SK-N-SH treated with all-trans-retinoic acid at 6 μM for 48 hours (cell line): ENCODE measurements at regions not wholly inside any gene's neighbourhood (a gene's known extent, or its start where the extent isn't known, plus 50 kb on each side); places are given as distances from the start of the nearest gene placed in this dataset.

Experiments used
- ATAC-seq: fragments of 200-7000 bp; cut with Tn5 transposase; 3 replicates; pipeline ENCODE4 v1.9.1; 2020; ENCODE audit warnings: mild to moderate bottlenecking, moderate library complexity
- ARNTL ChIP-seq: fragments of 450-650 bp; formaldehyde crosslinking; IDR thresholded peaks from 2 replicates; pipeline ENCODE4 v1.5.0; 2020; ENCODE audit warnings: low read depth, mild to moderate bottlenecking, moderate library complexity, borderline replicate concordance
- BACH2 ChIP-seq: fragments of 250-450 bp; sonication (Bioruptor Pico); IDR thresholded peaks from 2 replicates; pipeline ENCODE4 v1.9.0; 2021; ENCODE audit warnings: mild to moderate bottlenecking, borderline replicate concordance
- CSDC2 ChIP-seq: fragments of 250-450 bp; sonication (Bioruptor Pico); IDR thresholded peaks from 2 replicates; pipeline ENCODE4 v1.5.0; 2020; ENCODE audit warnings: mild to moderate bottlenecking, moderate library complexity
- CSRNP3 ChIP-seq: fragments of 250-450 bp; sonication (Bioruptor Pico); IDR thresholded peaks from 2 replicates; pipeline ENCODE4 v1.5.1; 2021; ENCODE audit warnings: mild to moderate bottlenecking, moderate library complexity
- ESRRG ChIP-seq: fragments of 250-450 bp; sonication (Bioruptor Pico); IDR thresholded peaks from 2 replicates; pipeline ENCODE4 v1.6.1; 2021; ENCODE audit warnings: mild to moderate bottlenecking
- GLIS3 ChIP-seq: fragments of 250-450 bp; sonication (Bioruptor Pico); IDR thresholded peaks from 2 replicates; pipeline ENCODE4 v1.5.0; 2020; ENCODE audit warnings: mild to moderate bottlenecking, moderate library complexity
- ISL1 ChIP-seq: fragments of 250-450 bp; sonication (Bioruptor Pico); IDR thresholded peaks from 2 replicates; pipeline ENCODE4 v2.1.2; 2022; ENCODE audit warnings: mild to moderate bottlenecking, moderate library complexity
- PATZ1 ChIP-seq: fragments of 250-450 bp; sonication (Bioruptor Pico); IDR thresholded peaks from 2 replicates; pipeline ENCODE4 v1.8.0; 2020; ENCODE audit warnings: mild to moderate bottlenecking, moderate library complexity, borderline replicate concordance
- POU6F1 ChIP-seq: fragments of 250-450 bp; sonication (Bioruptor Pico); IDR thresholded peaks from 2 replicates; pipeline ENCODE4 v1.8.0; 2021; ENCODE audit warnings: low read depth, mild to moderate bottlenecking, moderate library complexity, borderline replicate concordance
- PPARA ChIP-seq: fragments of 250-450 bp; sonication (Bioruptor Pico); IDR thresholded peaks from 2 replicates; pipeline ENCODE4 v1.5.0; 2020; ENCODE audit warnings: mild to moderate bottlenecking, borderline replicate concordance
- RARB ChIP-seq: fragments of 250-450 bp; sonication (Bioruptor Pico); IDR thresholded peaks from 2 replicates; pipeline ENCODE4 v1.8.0; 2021; ENCODE audit warnings: mild to moderate bottlenecking, moderate library complexity
- SNAI2 ChIP-seq: fragments of 250-450 bp; sonication (Bioruptor Pico); IDR thresholded peaks from 2 replicates; pipeline ENCODE4 v1.5.0; 2020; ENCODE audit warnings: mild to moderate bottlenecking, moderate library complexity
- TCF4 ChIP-seq: fragments of 250-450 bp; sonication (Bioruptor Pico); IDR thresholded peaks from 2 replicates; pipeline ENCODE4 v1.8.0; 2021; ENCODE audit warnings: mild to moderate bottlenecking, moderate library complexity, borderline replicate concordance
- TSHZ2 ChIP-seq: fragments of 250-450 bp; sonication (Bioruptor Pico); IDR thresholded peaks from 2 replicates; pipeline ENCODE4 v1.5.0; 2020; ENCODE audit warnings: mild to moderate bottlenecking, moderate library complexity
- ZFP3 ChIP-seq: fragments of 250-450 bp; sonication (Bioruptor Pico); IDR thresholded peaks from 2 replicates; pipeline ENCODE4 v1.5.0; 2020; ENCODE audit warnings: mild to moderate bottlenecking, moderate library complexity
- ZFP30 ChIP-seq: fragments of 450-650 bp; formaldehyde crosslinking; IDR thresholded peaks from 2 replicates; pipeline ENCODE4 v1.5.0; 2022; ENCODE audit warnings: mild to moderate bottlenecking, moderate library complexity
- ZNF565 ChIP-seq: fragments of 450-650 bp; formaldehyde crosslinking; conservative IDR thresholded peaks from 2 replicates; pipeline ENCODE4 v1.5.0; 2020; ENCODE audit warnings: low read depth, mild to moderate bottlenecking, moderate library complexity
- ZNF70 ChIP-seq: fragments of 450-650 bp; formaldehyde crosslinking; IDR thresholded peaks from 2 replicates; pipeline ENCODE4 v1.5.0; 2020; ENCODE audit warnings: mild to moderate bottlenecking, moderate library complexity

GRCh38 chr15:45866616-45867015 lies 231.8 kb downstream of the SQOR start:
- no peak for ATAC-seq
- TF ChIP-seq ARNTL, result no peak
- TF ChIP-seq ESRRG, result no peak
- no peak for TF ChIP-seq SNAI2 (CRISPR knock-in tag)
- no peak for TF ChIP-seq ZNF565
- TF ChIP-seq PATZ1 (CRISPR knock-in tag), result no peak
- no peak for TF ChIP-seq PPARA
- TF ChIP-seq TSHZ2 (CRISPR knock-in tag), result no peak
- TF ChIP-seq ZNF70 (CRISPR knock-in tag), result no peak
- no peak for TF ChIP-seq TCF4 (CRISPR knock-in tag)
- no peak for TF ChIP-seq POU6F1 (CRISPR knock-in tag)

- TF ChIP-seq POU6F1 (CRISPR knock-in tag) (no peak), ISL1 (CRISPR knock-in tag) (no peak), PATZ1 (CRISPR knock-in tag) (no peak), ESRRG (no peak), ZFP30 (CRISPR knock-in tag) (no peak), TCF4 (CRISPR knock-in tag) (no peak), GLIS3 (CRISPR knock-in tag) (no peak), RARB (no peak), CSRNP3 (no peak)
- ATAC-seq, result no peak
Measured at GRCh38 chr15:45867281-45867680, 232.5 kb downstream of the SQOR start.

- ATAC-seq, result no peak
- TF ChIP-seq CSDC2 (CRISPR knock-in tag) (no peak), ZFP3 (CRISPR knock-in tag) (no peak), BACH2 (no peak)
Measured at GRCh38 chr15:45868109-45868691, 233.4 kb downstream of the SQOR start.
